ENCODE measurements at regions not wholly inside any gene's neighbourhood (a gene's known extent, or its start where the extent isn't known, plus 50 kb on each side); places are given as distances from the start of the nearest gene placed in this dataset.
"Not testable (repeated sequence)": the region's sequence is repeated elsewhere in the genome, so short reads cannot be mapped to it uniquely, and the experiment has no call there.

- Histone ChIP-seq H3K27me3 (peaks cover 0 to 4% of the 10 kb centered on the region in 2 donors), H3K4me3 (no peak overlapping the region), H3K27ac (no peak overlapping the region), H3K4me1 (peaks cover 0 to 6% of the 10 kb centered on the region in 2 donors), H3K9me3 (no peaks in the 10 kb centered on the region), H3K36me3 (no peaks in the 10 kb centered on the region)
- TF ChIP-seq CTCF (IDR thresholded peaks at IDR 0.05) (no peak), POLR2AphosphoS5 (IDR thresholded peaks at IDR 0.05) (no peak), POLR2A (IDR thresholded peaks at IDR 0.05) (no peak)
- peak in 1 of 2 donors; percentile 20 for DNase-seq (ENCODE audit: low spot score in 2 of 2)
- intact Hi-C loops (cut with DNase I; ENCODE audit: low total_unique reads), result loop anchor here (10.0 kb wide), 1 partner anchor 75 kb away; no protein-coding TSS in a partner anchor
Observed at GRCh38 chr6:43999628-44000027, 127.6 kb downstream of the MRPL14 start.

GRCh38 chr6:43998592-43999243, 128.5 kb downstream of the MRPL14 start:
- not testable (repeated sequence) for H3K4me3 ChIP-seq; H3K27me3 ChIP-seq; H3K27ac ChIP-seq; DNase-seq (ENCODE audit: low spot score in 2 of 2); H3K36me3 ChIP-seq; H3K9me3 ChIP-seq; H3K4me1 ChIP-seq
- intact Hi-C loops (cut with DNase I; ENCODE audit: low total_unique reads), result loop anchor here (10.0 kb wide), 1 partner anchor 76 kb away; no protein-coding TSS in a partner anchor

GRCh38 chr6:43997990-43998585, 129.2 kb downstream of the MRPL14 start:
- not testable (repeated sequence) for H3K27ac ChIP-seq; H3K9me3 ChIP-seq; H3K27me3 ChIP-seq; DNase-seq (ENCODE audit: low spot score in 2 of 2); H3K36me3 ChIP-seq; H3K4me1 ChIP-seq; H3K4me3 ChIP-seq
- intact Hi-C loops (cut with DNase I; ENCODE audit: low total_unique reads), result loop anchor here (10.0 kb wide), 1 partner anchor 77 kb away; no protein-coding TSS in a partner anchor

GRCh38 chr6:43997345-43997677, 129.9 kb downstream of the MRPL14 start:
- peaks cover 0 to 4% of the 10 kb centered on the region in 2 donors for H3K27me3 ChIP-seq
- H3K4me3 ChIP-seq, result no peak overlapping the region
- intact Hi-C loops (cut with DNase I; ENCODE audit: low total_unique reads), result loop anchor here (10.0 kb wide), 1 partner anchor 77 kb away; no protein-coding TSS in a partner anchor
- no peaks in the 10 kb centered on the region for H3K9me3 ChIP-seq
- peaks cover 0 to 3% of the 10 kb centered on the region in 2 donors for H3K4me1 ChIP-seq
- DNase-seq (ENCODE audit: low spot score in 2 of 2), result no peak
- no peak overlapping the region for H3K27ac ChIP-seq
- H3K36me3 ChIP-seq, result no peaks in the 10 kb centered on the region
- no peak for TF ChIP-seq POLR2AphosphoS5 (IDR thresholded peaks at IDR 0.05)
- TF ChIP-seq CTCF (IDR thresholded peaks at IDR 0.05), result no peak
- no peak for TF ChIP-seq POLR2A (IDR thresholded peaks at IDR 0.05)

- no peak for DNase-seq (ENCODE audit: low spot score in 2 of 2)
- H3K27ac ChIP-seq, result no peak overlapping the region
Observed at GRCh38 chr6:43996618-43997344, 130.5 kb downstream of the MRPL14 start.

More at GRCh38 chr6:43996618-43997344, 130.5 kb downstream of the MRPL14 start:
- no peak overlapping the region for H3K4me3 ChIP-seq
- TF ChIP-seq POLR2AphosphoS5 (IDR thresholded peaks at IDR 0.05), result no peak
- TF ChIP-seq CTCF (IDR thresholded peaks at IDR 0.05), result no peak
- TF ChIP-seq POLR2A (IDR thresholded peaks at IDR 0.05), result no peak
- H3K27me3 ChIP-seq, result no peaks in the 10 kb centered on the region
- no peaks in the 10 kb centered on the region for H3K9me3 ChIP-seq
- no peaks in the 10 kb centered on the region for H3K4me1 ChIP-seq
- H3K36me3 ChIP-seq, result no peaks in the 10 kb centered on the region
- intact Hi-C loops (cut with DNase I; ENCODE audit: low total_unique reads), result loop anchor here (10.0 kb wide), 1 partner anchor 78 kb away; no protein-coding TSS in a partner anchor

Data from breast epithelium (tissue), 4 donors.